ENCODE measurements at regions not wholly inside any gene's neighbourhood (a gene's known extent, or its start where the extent isn't known, plus 50 kb on each side); places are given as distances from the start of the nearest gene placed in this dataset.

- no peak for DNase-seq
These were observed 171.0 kb upstream of the MBNL1 start for GRCh38 chr3:152097770-152098169.

GRCh38 chr3:152100491-152101132, 168.1 kb upstream of the MBNL1 start:
- DNase-seq, result no peak

GRCh38 chr3:152102410-152102809, 166.3 kb upstream of the MBNL1 start:
- DNase-seq, result no peak

GRCh38 chr3:152103257-152103656, 165.5 kb upstream of the MBNL1 start:
- DNase-seq, result no peak

GRCh38 chr3:152104847-152105415, 163.8 kb upstream of the MBNL1 start:
- DNase-seq, result peak in 1 of 58 donors; percentile 14

GRCh38 chr3:152105446-152105845, 163.3 kb upstream of the MBNL1 start:
- DNase-seq, result no peak

- no peak for DNase-seq
These were observed 159.7 kb upstream of the MBNL1 start for GRCh38 chr3:152109038-152109437.

GRCh38 chr3:152113413-152113812, 155.3 kb upstream of the MBNL1 start:
- no peak for DNase-seq

GRCh38 chr3:152113992-152114651, 154.6 kb upstream of the MBNL1 start:
- DNase-seq, result no peak

- DNase-seq, result no peak
These were observed 148.0 kb upstream of the MBNL1 start for GRCh38 chr3:152120601-152121269.

- no peak for DNase-seq
These were observed 147.5 kb upstream of the MBNL1 start for GRCh38 chr3:152121270-152121636.

- DNase-seq, result no peak
These were observed 145.9 kb upstream of the MBNL1 start for GRCh38 chr3:152122851-152123250.

- DNase-seq, result no peak
These were observed 145.3 kb upstream of the MBNL1 start for GRCh38 chr3:152123457-152123856.

GRCh38 chr3:152126260-152126659, 142.5 kb upstream of the MBNL1 start:
- peak in 1 of 58 donors; percentile 6 for DNase-seq

GRCh38 chr3:152127058-152127457, 141.7 kb upstream of the MBNL1 start:
- no peak for DNase-seq

- no peak for DNase-seq
These were observed 140.4 kb upstream of the MBNL1 start for GRCh38 chr3:152128356-152128755.

- DNase-seq, result no peak
These were observed 129.1 kb upstream of the MBNL1 start for GRCh38 chr3:152139651-152140050.

- no peak for DNase-seq
These were observed 122.3 kb upstream of the MBNL1 start for GRCh38 chr3:152146461-152146860.

- no peak for DNase-seq
These were observed 121.0 kb upstream of the MBNL1 start for GRCh38 chr3:152147748-152148147.

- no peak for DNase-seq
These were observed 120.2 kb upstream of the MBNL1 start for GRCh38 chr3:152148579-152148978.

- no peak for DNase-seq
These were observed 118.9 kb upstream of the MBNL1 start for GRCh38 chr3:152149832-152150231.

GRCh38 chr3:152151216-152151876, 117.4 kb upstream of the MBNL1 start:
- DNase-seq, result no peak
